Globus pallidus (tissue), 1 donor: ENCODE measurements at regions not wholly inside any gene's neighbourhood (a gene's known extent, or its start where the extent isn't known, plus 50 kb on each side); places are given as distances from the start of the nearest gene placed in this dataset.
"Not testable (repeated sequence)": the region's sequence is repeated elsewhere in the genome, so short reads cannot be mapped to it uniquely, and the experiment has no call there.

ENCODE experiments used
- DNase-seq: peaks from one replicate; pipeline ENCODE4 v3.0.0-alpha.2; 2015; ENCODE audit warnings: low spot score

DNA sequence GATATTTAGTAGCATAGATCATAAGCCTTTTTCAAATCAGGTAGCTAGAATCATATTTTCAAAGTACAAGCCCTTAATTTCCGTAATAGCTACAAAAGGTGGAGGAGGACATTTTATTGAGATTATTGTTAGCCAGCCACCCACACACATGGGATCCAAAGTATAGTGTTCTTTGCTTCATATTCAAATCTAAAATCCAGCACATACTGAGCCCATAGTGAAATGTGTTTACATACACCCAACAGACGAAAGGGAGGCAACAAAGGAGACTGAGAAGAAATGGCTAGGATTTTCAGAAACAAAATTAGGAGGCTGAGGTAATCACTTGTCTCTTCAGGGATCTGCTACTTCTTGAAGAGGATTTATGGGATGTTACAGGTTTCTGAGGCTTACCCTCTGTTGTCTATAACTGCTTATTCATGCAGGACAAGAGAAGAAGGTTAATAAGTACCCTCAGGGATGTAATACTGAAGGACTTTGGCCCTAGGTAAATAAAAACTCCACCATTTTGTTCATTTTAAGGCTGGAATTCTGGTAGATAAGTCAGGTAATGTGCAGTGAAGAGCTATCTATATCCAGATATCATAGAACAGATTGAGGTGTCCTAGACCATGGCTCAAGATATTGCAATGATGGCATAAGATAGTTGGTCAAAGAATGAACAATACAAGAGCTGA is 182.1 kb downstream of the SPDYE17 start:
- DNase-seq, result not testable (repeated sequence)

DNA sequence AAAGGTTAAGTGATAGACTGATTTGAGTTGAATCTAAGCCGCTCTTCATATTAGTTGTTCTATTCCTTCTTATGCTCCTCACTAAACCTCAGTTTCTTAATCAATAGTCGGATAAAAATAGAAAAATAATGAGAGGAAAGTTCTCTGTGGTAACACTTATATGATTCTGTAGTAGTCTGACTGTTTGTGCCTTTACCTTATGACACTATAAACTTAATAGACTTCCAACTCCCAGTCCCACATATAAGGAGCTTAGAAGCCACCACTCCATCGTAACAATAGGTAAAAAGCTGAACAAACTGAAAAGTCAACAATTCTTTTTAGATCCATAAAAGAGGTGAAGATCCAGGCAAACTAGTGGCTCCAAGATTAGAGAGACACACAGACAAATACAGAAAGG is 192.3 kb downstream of the SPDYE17 start:
- DNase-seq, result not testable (repeated sequence)

DNA sequence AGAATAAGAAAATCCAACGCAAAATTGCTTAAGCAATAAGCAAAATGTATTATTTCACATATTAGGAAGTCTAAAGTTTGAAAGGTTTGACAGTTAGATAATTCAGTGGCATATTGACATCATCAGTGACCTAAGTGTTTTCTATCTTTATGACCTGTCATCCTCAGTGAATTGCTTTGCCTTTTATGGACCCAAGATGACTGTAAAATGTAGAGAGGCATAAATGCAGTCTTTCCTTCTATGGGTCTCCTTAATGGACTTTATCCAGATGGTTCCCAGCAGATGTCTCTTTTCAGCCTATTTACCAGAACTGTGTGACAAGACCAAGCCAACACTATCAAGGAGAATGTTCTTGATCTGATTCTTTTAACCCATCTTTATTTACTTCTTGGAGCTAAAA is 192.9 kb downstream of the SPDYE17 start:
- not testable (repeated sequence) for DNase-seq

DNA sequence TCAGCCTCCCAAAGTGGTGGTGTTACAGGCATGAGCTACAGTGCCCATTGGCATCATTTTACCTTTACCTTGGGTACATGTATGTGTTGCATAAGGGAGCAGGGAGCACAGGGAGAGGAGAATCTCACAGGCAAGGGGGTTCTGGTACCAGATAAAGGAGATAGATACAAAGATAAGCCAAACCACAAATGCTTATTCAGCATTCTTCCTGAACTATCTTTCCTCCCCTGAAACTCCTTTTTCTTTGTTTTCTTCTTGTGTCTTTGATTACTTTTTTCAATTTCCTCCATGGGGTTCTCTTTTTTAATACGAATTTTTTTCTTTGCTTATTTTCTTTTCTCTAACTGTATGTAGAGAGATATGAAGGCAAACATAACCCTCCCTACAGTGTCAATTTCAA is 193.8 kb downstream of the SPDYE17 start:
- DNase-seq, result not testable (repeated sequence)

DNA sequence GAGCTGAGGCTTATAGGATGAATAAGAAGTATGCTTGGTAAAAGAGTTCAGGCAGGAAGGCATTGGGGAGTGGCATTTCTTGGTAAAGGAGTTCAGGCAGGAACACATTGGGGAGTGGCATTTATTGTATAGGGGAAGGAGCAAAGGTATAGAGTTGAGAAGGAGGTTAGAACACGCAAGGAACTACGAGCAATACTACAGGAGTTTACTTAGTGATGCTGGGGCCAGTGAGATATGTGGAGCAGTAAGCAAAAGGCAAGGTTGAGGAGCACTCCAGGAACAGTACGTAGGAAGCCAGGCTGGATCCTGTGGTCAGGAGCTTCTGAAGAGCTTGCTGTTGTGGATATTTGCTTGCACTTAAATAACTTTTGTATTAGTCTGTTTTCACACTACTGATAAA is 202.2 kb upstream of the POMZP3 start:
- not testable (repeated sequence) for DNase-seq

DNA sequence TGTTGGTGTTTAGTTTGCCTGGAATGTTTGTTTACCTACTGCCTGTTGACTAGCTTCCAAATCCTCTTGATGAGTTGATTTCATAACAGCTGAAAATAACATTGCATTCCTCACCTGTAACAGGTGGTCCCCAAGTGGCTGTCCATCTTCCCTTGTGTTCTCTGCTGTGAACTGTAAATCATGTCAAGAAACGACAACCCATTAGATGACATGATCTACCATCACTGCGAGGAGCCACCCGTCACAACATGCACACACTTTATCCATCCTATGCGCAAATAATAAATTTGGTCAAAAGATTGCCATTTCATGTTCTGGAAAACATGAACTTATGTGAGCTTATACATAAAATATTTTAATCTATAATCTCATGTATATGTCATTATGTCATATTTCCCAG is 199.1 kb upstream of the POMZP3 start:
- DNase-seq, result not testable (repeated sequence)

DNA sequence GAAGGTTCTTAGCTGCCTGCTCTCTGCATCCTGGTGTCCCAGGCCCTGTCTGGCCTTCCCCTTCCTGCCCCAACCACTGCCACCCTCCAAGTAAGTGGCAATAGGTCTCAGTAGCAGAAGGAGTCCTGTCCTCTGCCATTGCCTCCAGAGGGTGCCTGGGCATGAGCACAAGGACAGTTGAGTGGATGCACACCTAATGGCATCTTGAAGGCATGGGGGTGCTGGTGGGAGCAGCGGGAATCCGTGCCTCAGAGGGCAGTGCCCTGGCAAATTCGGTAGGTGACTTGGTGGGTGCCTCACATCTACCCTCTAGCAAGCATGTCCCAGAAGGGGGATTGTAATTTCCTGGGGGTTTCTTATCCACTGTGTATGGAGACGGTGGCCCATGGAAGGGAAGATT is 182.8 kb upstream of the POMZP3 start:
- DNase-seq, result not testable (repeated sequence)

DNA sequence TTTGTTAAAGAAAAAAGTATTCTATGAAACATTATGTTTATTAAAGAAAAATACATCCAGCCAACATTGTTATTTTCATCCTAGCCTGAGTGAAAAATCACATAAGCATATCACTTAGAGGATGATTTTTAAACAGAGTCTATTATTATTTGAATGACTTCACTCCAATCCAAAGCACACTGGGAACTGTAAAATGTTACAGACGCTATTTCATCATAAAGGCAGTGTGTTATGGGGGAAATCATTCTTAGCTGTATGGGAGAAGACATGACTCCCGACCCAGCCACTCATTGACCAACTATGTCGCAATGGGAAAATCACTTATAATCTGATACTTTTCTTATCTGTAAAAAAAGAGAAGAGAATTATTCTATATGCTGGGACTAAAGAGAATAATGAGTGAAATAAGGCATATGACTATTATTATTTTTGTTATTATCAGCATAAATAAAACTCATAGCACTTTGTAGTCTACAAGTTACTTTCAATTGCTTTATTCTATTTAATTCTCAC is 180.6 kb upstream of the POMZP3 start:
- DNase-seq, result not testable (repeated sequence)

DNA sequence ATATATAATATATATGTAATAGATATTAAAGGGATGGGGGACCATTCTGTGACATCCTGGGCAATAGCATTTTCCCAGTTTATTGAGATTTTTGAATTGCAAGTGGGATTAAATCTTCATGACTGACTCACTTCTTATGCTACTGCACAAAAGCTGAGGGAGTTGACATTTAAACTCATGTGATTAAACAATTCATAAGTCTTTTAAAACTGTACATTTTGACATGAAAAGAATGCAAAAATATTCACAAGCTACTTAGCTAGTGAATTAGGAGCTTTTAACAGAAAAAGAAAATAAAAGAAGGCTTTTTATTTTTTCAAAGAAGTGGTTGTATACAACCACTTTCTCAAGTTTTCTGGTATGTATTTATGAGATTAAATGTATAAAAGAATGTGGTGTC is 179.4 kb upstream of the POMZP3 start:
- peak; percentile 7 for DNase-seq

DNA sequence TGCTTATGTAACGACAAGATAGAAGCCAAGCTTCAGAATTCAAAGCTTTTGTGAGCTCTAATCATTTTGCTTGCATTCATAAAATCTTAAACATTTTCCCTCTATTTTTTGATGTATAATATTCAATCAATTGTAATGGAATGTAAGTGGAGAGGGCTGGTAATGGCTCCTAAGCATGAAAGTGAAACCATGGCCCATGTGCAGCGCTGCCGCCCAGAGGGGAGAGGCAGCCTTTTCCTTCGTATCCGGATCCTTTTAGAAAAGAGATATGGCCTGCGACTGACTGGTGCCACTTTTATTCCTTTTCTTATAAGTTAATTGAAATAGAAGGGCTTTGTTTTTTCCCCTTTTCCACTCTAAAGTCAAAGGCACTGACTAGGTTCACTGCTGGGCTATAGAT is 178.9 kb upstream of the POMZP3 start:
- DNase-seq, result peak; percentile 20

DNA sequence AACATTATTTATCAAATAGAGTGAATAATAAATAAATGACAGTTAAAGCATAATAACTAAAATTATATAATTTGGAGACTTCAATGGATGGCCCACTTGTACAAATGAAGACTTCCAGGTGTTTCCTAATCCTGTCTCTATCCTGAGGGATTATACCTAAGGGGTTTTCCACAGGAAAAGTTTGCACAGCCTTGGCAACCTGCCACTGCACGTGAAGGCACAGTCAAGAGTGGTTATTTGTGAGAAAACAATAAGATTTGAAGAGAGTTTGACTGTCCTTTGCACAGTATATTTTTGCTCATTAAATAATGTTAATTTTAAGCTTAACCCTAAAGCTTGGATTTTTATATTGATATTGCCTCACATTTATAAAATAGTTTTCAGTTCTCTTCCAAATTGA is 178.2 kb upstream of the POMZP3 start:
- DNase-seq, result not testable (repeated sequence)

DNA sequence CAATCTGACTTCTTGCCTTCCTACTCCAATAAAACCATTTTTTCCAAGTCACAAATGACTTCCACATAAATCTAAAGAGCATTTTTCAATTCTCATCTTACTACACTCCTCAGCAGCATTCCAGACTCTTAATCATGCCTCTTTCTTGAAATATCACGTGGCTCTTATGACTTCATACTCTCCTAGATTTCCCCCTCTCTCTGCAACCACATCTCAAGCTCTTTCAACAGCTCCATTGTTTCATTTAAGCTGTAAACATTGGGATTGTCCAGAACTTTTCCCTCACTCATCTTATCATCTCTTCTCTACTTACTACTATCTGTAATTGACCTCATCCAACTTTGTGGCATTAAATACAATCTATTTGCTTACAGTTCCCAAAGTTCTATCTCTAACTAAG is 170.6 kb upstream of the POMZP3 start:
- DNase-seq, result not testable (repeated sequence)

DNA sequence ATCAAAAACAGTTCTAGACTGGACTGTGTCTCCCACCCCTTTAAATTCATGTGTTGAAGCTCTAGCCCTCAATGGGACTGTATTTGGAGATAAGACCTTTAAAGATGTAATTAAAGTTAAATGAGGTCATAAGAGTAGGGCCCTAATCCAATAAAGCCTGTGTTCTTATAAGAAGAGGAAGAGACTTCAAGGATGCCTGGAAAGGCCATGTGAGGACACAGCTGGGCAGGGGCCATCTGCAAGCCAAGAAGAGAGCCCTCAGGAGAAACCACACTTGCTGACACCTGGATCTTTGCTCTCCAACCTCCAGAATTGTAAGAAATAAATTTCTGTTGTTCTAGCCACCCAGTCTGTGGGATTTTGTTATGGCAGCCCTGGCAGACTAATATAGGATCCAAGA is 153.6 kb upstream of the POMZP3 start:
- not testable (repeated sequence) for DNase-seq

DNA sequence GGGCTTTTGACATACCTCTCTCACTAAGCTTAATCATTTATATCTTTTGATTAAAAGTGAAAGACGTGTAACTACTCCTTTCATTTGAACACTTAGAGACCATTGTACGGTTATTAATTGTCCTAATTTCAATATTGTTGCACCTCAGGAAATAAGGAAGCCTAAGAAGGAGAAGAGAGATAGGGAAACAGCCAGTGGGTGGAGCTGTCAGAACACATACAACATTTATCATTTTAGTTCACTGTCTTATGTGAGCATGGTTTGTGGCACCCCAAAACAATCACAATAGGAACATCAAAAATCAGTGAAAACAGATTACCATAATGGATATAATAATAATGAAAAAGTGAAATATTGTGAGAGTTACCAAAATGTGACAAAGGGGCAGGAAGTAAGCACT is 147.2 kb upstream of the POMZP3 start:
- DNase-seq, result peak; percentile 27

DNA sequence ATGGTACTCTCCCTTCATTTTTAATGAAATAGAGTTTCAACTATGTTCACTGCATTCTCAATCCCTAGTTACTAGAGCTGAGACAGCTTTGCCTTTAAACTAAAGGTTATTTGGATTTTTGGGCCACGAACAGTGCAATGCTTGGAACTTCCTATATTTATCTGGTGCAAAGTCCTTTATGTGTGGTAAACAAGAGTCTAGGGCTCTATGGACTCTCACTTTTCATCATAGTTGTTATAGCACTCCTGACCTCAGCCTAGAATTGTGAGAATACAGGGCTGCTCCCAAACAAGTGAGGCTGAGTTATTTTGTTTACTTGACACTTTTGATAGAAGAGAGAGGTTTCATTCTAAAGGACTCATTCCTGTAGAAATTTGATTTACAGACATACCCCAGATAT is 144.9 kb upstream of the POMZP3 start:
- DNase-seq, result not testable (repeated sequence)

DNA sequence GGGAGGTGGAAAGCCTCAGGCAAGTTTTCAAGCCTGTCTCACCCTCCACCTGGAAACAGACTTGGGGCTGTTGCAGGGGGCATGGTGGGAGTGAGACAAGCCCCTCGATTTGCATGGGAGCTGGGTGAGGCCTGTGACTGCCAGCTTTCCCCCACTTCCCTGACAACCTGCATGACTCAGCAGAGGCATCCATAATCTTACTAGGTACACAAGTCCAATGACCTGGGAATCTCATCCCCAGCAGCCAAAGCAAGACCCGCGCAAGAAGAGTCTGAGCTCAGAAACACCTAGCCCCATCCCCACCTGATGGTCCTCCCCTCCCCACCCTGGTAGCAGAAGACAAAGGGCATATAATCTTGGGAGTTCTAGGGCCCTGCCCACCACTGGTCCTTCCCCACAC is 136.9 kb upstream of the POMZP3 start:
- not testable (repeated sequence) for DNase-seq

DNA sequence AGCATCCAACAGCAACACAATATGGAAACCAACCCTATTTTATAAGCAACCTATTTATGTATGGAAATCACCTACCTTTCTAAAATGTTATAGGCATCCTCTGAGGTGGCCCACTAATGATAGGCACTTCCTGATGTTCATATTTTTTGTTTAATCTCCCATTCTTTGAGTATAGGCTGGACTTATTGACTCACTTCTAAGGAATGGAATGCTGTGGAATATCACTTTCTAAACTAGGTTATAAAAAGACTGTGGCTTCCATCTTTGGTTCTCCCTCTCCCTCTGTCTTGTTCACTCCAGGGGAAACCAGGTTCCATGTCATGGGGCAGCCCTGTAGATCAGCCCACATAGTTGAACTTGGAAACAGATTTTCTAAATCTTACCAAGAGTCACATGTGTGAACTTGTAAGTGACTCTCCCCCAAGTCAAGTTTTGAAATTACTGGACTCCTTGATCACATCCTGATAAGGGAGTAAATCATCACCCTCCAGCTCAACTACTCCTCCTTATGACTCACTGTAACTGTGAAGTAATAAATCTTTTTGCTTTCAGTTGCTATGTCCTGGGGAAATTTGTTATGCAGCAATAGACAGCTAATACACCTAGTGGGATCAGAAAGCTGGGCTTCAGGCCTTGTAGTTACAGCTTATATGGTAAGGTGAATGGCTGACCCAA is 133.6 kb upstream of the POMZP3 start:
- DNase-seq, result not testable (repeated sequence)

DNA sequence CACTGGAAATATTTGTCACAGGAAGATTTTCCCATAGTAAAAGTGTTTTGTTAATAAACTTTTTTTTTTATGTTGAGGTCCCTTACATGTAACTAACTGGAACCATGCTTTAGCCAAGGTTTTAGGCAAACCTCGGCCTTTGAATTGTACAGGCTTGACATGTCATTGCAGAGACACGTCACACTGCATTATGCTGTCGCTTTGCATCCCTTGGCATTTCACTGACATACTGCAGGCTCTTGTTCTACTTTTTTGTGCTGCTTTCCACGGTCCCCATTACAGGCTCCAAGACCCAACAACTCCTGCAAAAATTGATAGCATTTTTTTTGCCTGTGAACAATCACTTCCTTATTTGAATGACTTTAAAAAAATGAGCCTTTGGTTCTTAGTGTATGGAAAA is 112.5 kb upstream of the POMZP3 start:
- not testable (repeated sequence) for DNase-seq

DNA sequence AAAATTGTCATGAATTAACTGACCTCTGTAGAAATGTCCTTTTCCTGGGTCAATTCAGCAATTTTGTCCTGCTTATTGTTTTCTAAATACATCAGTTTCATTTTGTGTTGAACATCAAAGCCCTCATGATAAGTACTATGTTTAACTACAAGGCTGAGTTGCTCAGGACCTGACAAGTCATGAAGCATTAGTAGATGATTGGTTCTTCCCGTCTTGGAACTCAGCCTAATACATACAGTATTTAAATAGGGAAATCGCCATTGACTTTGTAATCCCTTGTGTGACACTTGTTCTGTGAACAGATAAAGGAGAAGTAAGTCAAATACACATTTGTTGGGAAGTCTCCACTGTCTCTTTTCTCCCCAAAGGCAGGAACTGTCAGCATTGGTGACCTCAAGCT is 109.6 kb upstream of the POMZP3 start:
- not testable (repeated sequence) for DNase-seq

DNA sequence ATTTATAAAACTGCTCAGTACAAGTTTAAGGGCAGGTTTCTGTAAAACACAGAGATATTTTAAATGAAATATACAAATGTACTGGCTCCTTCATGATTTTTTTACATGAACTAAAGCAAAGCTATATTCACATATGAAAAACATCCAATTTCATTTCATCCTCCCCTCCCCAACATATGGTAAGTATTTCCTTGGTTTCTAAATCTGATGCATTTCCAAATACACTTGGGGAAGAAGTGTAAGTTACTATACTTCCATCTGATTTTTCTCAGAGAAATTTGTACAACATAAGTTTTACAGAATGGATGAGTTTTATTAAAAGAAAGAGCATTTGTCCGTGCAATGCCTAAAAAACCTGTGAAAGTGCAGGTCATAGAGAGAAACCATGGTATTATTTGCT is 109.0 kb upstream of the POMZP3 start:
- DNase-seq, result not testable (repeated sequence)

DNA sequence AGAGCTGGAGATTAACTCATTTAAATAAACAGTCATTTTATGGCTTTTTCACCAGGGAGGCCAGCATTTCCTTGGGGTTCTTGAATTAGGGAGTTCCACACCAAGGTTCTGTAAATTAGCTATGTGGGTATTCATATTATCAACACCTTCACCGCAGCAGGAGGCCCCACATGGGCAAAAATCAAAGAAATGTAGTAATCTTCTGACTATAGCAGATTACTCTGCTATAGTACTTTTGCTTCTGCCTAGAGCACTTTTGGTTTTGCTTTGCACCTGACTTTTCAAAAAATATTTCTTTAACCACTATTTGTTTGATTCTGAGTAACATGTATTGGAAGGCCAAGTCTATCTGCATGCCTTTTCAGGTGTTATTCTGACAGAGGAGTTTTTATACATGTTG is 108.6 kb upstream of the POMZP3 start:
- DNase-seq, result not testable (repeated sequence)

DNA sequence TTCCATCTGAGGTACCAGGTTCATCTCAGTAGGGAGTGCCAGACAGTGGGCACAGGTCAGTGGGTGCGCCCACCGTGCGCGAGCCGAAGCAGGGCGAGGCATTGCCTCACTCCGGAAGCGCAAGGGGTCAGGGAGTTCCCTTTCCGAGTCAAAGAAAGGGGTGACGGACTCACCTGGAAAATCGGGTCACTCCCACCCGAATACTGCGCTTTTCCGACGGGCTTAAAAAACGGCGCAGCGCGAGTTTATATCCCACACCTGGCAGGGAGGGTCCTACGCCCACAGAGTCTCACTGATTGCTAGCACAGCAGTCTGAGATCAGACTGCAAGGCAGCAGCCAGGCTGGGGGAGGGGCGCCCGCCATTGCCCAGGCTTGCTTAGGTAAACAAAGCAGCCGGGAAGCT is 101.5 kb upstream of the POMZP3 start:
- DNase-seq, result not testable (repeated sequence)

DNA sequence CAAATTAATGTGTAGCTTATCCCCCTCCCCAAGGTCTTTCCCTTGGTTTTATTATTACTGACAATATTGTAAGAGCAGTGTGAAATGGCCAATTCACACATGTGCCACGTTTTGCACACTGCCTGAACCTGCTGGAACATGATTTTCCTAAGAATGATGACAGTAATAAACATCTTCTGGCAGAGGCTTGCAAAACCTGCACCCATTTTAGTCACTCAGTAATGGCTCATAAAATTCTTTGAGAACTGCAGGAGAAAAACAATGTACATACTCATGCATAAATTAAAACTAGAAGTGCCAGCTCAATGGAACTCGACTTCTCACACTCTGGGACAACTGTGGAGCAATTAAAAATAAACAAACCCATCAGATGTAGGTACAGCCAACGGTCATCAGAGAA is 96.8 kb upstream of the POMZP3 start:
- not testable (repeated sequence) for DNase-seq
